ENCODE measurements at regions not wholly inside any gene's neighbourhood (a gene's known extent, or its start where the extent isn't known, plus 50 kb on each side); places are given as distances from the start of the nearest gene placed in this dataset.
"Not testable (repeated sequence)": the region's sequence is repeated elsewhere in the genome, so short reads cannot be mapped to it uniquely, and the experiment has no call there.

GRCh38 chr13:47696674-47697073, 304.4 kb downstream of the SUCLA2 start:
- DNase-seq (ENCODE audit: low spot score), result no peak

- no peak for DNase-seq (ENCODE audit: low spot score)
These were observed 313.5 kb downstream of the SUCLA2 start for GRCh38 chr13:47687577-47687976.

- not testable (repeated sequence) for DNase-seq (ENCODE audit: low spot score)
These were observed 315.9 kb downstream of the SUCLA2 start for GRCh38 chr13:47685156-47685555.

- peak; percentile 39 for DNase-seq (ENCODE audit: low spot score)
These were observed 320.3 kb downstream of the SUCLA2 start for GRCh38 chr13:47680748-47681147.

GRCh38 chr13:47679401-47679800, 321.7 kb downstream of the SUCLA2 start:
- peak; percentile 46 for DNase-seq (ENCODE audit: low spot score)

GRCh38 chr13:47678201-47678968, 322.7 kb downstream of the SUCLA2 start:
- DNase-seq (ENCODE audit: low spot score), result no peak

- DNase-seq (ENCODE audit: low spot score), result no peak
These were observed 325.2 kb downstream of the SUCLA2 start for GRCh38 chr13:47675871-47676270.

- DNase-seq (ENCODE audit: low spot score), result peak; percentile 77
These were observed 327.8 kb downstream of the SUCLA2 start for GRCh38 chr13:47673009-47673850.

GRCh38 chr13:47672245-47673008, 328.6 kb downstream of the SUCLA2 start:
- DNase-seq (ENCODE audit: low spot score), result no peak

- no peak for DNase-seq (ENCODE audit: low spot score)
These were observed 329.3 kb downstream of the SUCLA2 start for GRCh38 chr13:47671776-47672175.

GRCh38 chr13:47665043-47665442, 336.0 kb downstream of the SUCLA2 start:
- no peak for DNase-seq (ENCODE audit: low spot score)

GRCh38 chr13:47661076-47661475, 340.0 kb downstream of the SUCLA2 start:
- DNase-seq (ENCODE audit: low spot score), result peak; percentile 71

GRCh38 chr13:47656651-47657050, 344.4 kb downstream of the SUCLA2 start:
- no peak for DNase-seq (ENCODE audit: low spot score)

- no peak for DNase-seq (ENCODE audit: low spot score)
These were observed 350.9 kb downstream of the SUCLA2 start for GRCh38 chr13:47650209-47650608.

- DNase-seq (ENCODE audit: low spot score), result no peak
These were observed 354.1 kb downstream of the SUCLA2 start for GRCh38 chr13:47647001-47647400.

- no peak for DNase-seq (ENCODE audit: low spot score)
These were observed 354.8 kb downstream of the SUCLA2 start for GRCh38 chr13:47646298-47646697.

GRCh38 chr13:47639738-47640447, 361.2 kb downstream of the SUCLA2 start:
- no peak for DNase-seq (ENCODE audit: low spot score)

GRCh38 chr13:47638627-47639026, 362.4 kb downstream of the SUCLA2 start:
- DNase-seq (ENCODE audit: low spot score), result no peak

GRCh38 chr13:47632311-47632710, 368.8 kb downstream of the SUCLA2 start:
- DNase-seq (ENCODE audit: low spot score), result no peak

GRCh38 chr13:47628666-47629065, 372.4 kb downstream of the SUCLA2 start:
- DNase-seq (ENCODE audit: low spot score), result peak; percentile 21

- DNase-seq (ENCODE audit: low spot score), result no peak
These were observed 377.2 kb downstream of the SUCLA2 start for GRCh38 chr13:47623862-47624261.

- no peak for DNase-seq (ENCODE audit: low spot score)
These were observed 379.1 kb downstream of the SUCLA2 start for GRCh38 chr13:47621931-47622330.

Measured in AG20443 (cell line).